ENCODE measurements at regions not wholly inside any gene's neighbourhood (a gene's known extent, or its start where the extent isn't known, plus 50 kb on each side); places are given as distances from the start of the nearest gene placed in this dataset.

- intact Hi-C loops (cut with micrococcal nuclease), result no loop called here
Measured at GRCh38 chr10:128312250-128312649, 186.0 kb upstream of the MKI67 start.

GRCh38 chr10:128314686-128315085, 188.5 kb upstream of the MKI67 start:
- intact Hi-C loops (cut with micrococcal nuclease), result no loop called here

- intact Hi-C loops (cut with micrococcal nuclease), result no loop called here
Measured at GRCh38 chr10:128316121-128316726, 190.0 kb upstream of the MKI67 start.

GRCh38 chr10:128316925-128317324, 190.7 kb upstream of the MKI67 start:
- intact Hi-C loops (cut with micrococcal nuclease), result no loop called here

- intact Hi-C loops (cut with micrococcal nuclease), result no loop called here
Measured at GRCh38 chr10:128318366-128318765, 192.1 kb upstream of the MKI67 start.

- intact Hi-C loops (cut with micrococcal nuclease), result no loop called here
Measured at GRCh38 chr10:128318913-128319312, 192.7 kb upstream of the MKI67 start.

- intact Hi-C loops (cut with micrococcal nuclease), result no loop called here
Measured at GRCh38 chr10:128322106-128322505, 195.9 kb upstream of the MKI67 start.

- intact Hi-C loops (cut with micrococcal nuclease), result no loop called here
Measured at GRCh38 chr10:128322950-128323349, 196.7 kb upstream of the MKI67 start.

GRCh38 chr10:128324058-128324827, 198.0 kb upstream of the MKI67 start:
- intact Hi-C loops (cut with micrococcal nuclease), result no loop called here

- intact Hi-C loops (cut with micrococcal nuclease), result no loop called here
Measured at GRCh38 chr10:128325788-128326187, 199.6 kb upstream of the MKI67 start.

- intact Hi-C loops (cut with micrococcal nuclease), result no loop called here
Measured at GRCh38 chr10:128326251-128326650, 200.0 kb upstream of the MKI67 start.

- intact Hi-C loops (cut with micrococcal nuclease), result no loop called here
Measured at GRCh38 chr10:128326851-128327250, 200.6 kb upstream of the MKI67 start.

- intact Hi-C loops (cut with micrococcal nuclease), result no loop called here
Measured at GRCh38 chr10:128336401-128336800, 210.2 kb upstream of the MKI67 start.

- intact Hi-C loops (cut with micrococcal nuclease), result no loop called here
Measured at GRCh38 chr10:128337860-128338378, 211.7 kb upstream of the MKI67 start.

- intact Hi-C loops (cut with micrococcal nuclease), result no loop called here
Measured at GRCh38 chr10:128338951-128339350, 212.7 kb upstream of the MKI67 start.

- intact Hi-C loops (cut with micrococcal nuclease), result no loop called here
Measured at GRCh38 chr10:128339753-128340152, 213.5 kb upstream of the MKI67 start.

GRCh38 chr10:128345353-128345752, 219.1 kb upstream of the MKI67 start:
- intact Hi-C loops (cut with micrococcal nuclease), result no loop called here

GRCh38 chr10:128360783-128361182, 234.6 kb upstream of the MKI67 start:
- intact Hi-C loops (cut with micrococcal nuclease), result no loop called here

- intact Hi-C loops (cut with micrococcal nuclease), result no loop called here
Measured at GRCh38 chr10:128361487-128361886, 235.3 kb upstream of the MKI67 start.

GRCh38 chr10:128362514-128362913, 236.3 kb upstream of the MKI67 start:
- intact Hi-C loops (cut with micrococcal nuclease), result no loop called here

GRCh38 chr10:128364631-128365030, 238.4 kb upstream of the MKI67 start:
- intact Hi-C loops (cut with micrococcal nuclease), result no loop called here

GRCh38 chr10:128365156-128365725, 239.0 kb upstream of the MKI67 start:
- intact Hi-C loops (cut with micrococcal nuclease), result no loop called here

- intact Hi-C loops (cut with micrococcal nuclease), result no loop called here
Measured at GRCh38 chr10:128367807-128368206, 241.6 kb upstream of the MKI67 start.

Data from T-helper 1 cell treated with Interleukin-12 subunit alpha and Interleukin-12 subunit beta and Interleukin-4 antibody, amounts not matched to agents 30 ng/mL and 1 ng/mL, for 36 hours (primary cell).